ENCODE measurements at regions not wholly inside any gene's neighbourhood (a gene's known extent, or its start where the extent isn't known, plus 50 kb on each side); places are given as distances from the start of the nearest gene placed in this dataset.
"Not testable (repeated sequence)": the region's sequence is repeated elsewhere in the genome, so short reads cannot be mapped to it uniquely, and the experiment has no call there.

DNA sequence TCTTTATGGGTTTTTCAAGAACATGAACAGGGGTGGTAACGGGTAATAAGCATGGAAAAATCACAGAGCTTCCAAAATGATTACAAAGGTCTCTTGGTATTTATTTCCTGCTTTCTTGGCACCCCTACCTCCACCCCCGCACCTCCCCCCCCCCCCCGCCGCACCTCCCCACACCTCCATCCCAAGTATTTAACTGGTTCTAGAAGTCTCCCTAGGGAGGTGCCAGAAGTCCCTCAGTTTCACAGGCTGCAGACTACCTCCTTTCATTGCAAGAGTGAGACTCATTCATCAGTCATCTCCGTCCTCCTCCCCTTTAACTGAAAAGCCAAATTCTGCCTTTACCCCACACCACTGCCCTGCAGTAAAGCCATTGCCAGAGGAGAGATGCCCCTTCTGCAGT, 169.4 kb downstream of the ALDH1A2 start:
- Histone ChIP-seq H4K20me1 (ENCODE audit: insufficient read depth, low read length) (no peaks in the 10 kb centered on the region), H3F3A (ENCODE audit: insufficient read depth, low read length) (no peaks in the 10 kb centered on the region), H3K36me3 (replicated peaks; ENCODE audit: insufficient read depth, low read length) (no peaks in the 10 kb centered on the region), H3K4me1 (ENCODE audit: low read length) (no peaks in the 10 kb centered on the region), H3K79me2 (ENCODE audit: low read length) (no peaks in the 10 kb centered on the region), H3K9me3 (replicated peaks; ENCODE audit: insufficient read depth, low read length) (no peaks in the 10 kb centered on the region), H3K4me2 (ENCODE audit: low read depth, low read length) (no peak overlapping the region), H2AFZ (ENCODE audit: low read length) (no peak overlapping the region), H3K9me2 (replicated peaks; ENCODE audit: insufficient read depth, low read length) (no peaks in the 10 kb centered on the region), H3K27me3 (replicated peaks; ENCODE audit: insufficient read depth, low read length) (no peaks in the 10 kb centered on the region), H3K9ac (ENCODE audit: low read length) (no peak overlapping the region), H3K4me3 (ENCODE audit: low read length) (no peak overlapping the region), H3K27ac (ENCODE audit: low read length) (no peak overlapping the region)
- TF ChIP-seq EZH2phosphoT487 (IDR thresholded peaks at IDR 0.05; ENCODE audit: low read length) (no peak), EZH2 (optimal IDR thresholded peaks at IDR 0.05; ENCODE audit: low read depth, low read length) (no peak)
- TF ChIP-seq, protein P1, sequence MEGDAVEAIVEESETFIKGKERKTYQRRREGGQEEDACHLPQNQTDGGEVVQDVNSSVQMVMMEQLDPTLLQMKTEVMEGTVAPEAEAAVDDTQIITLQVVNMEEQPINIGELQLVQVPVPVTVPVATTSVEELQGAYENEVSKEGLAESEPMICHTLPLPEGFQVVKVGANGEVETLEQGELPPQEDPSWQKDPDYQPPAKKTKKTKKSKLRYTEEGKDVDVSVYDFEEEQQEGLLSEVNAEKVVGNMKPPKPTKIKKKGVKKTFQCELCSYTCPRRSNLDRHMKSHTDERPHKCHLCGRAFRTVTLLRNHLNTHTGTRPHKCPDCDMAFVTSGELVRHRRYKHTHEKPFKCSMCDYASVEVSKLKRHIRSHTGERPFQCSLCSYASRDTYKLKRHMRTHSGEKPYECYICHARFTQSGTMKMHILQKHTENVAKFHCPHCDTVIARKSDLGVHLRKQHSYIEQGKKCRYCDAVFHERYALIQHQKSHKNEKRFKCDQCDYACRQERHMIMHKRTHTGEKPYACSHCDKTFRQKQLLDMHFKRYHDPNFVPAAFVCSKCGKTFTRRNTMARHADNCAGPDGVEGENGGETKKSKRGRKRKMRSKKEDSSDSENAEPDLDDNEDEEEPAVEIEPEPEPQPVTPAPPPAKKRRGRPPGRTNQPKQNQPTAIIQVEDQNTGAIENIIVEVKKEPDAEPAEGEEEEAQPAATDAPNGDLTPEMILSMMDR (IDR thresholded peaks at IDR 0.05; ENCODE audit: low read length) = no peak
- no peak for DNase-seq

DNA sequence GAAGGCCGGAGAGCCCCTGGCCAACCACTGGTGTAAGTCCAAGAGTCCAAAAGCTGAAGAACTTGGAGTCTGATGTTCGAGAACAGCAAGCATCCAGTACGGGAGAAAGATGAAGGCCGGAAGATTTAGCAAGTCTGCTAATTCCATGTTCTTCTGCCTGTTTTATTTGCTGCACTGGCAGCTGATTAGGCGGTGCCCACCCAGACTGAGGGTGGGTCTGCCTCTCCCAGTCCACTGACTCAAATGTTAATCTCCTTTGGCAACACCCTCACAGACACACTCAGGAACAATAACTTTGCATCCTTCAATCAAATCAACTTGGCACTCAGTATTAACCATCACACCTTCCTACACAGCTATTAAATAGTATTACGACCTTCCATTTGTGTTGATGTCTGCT, 168.6 kb downstream of the ALDH1A2 start:
- H3K4me1 ChIP-seq (ENCODE audit: low read length) = not testable (repeated sequence)

DNA sequence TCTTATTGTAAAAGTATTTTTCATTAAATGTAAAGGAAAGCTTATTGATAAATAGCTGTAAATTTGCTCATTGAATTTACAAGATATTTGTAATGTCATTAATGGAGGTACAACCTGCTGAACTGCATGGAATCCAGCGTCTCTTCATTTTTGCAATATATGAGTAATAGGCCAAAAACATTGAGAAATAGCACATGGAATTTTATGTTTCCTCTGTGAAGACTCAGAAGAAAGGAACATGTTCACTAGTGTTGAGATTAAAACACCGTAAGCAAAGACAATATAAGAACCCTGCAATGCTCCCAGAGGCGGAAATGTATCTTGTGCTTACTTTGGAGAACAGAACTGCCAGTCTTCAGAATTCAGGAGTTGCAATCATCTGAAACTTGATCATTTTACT, 167.6 kb downstream of the ALDH1A2 start:
- no peak for TF ChIP-seq EZH2phosphoT487 (IDR thresholded peaks at IDR 0.05; ENCODE audit: low read length)
- no peak for TF ChIP-seq EZH2 (optimal IDR thresholded peaks at IDR 0.05; ENCODE audit: low read depth, low read length)
- TF ChIP-seq, protein P1 (IDR thresholded peaks at IDR 0.05; ENCODE audit: low read length) = no peak
- H3K4me1 ChIP-seq (ENCODE audit: low read length) = no peaks in the 10 kb centered on the region
- H3K9ac ChIP-seq (ENCODE audit: low read length) = no peak overlapping the region
- H3K79me2 ChIP-seq (ENCODE audit: low read length) = no peaks in the 10 kb centered on the region
- DNase-seq = no peak
- no peak overlapping the region for H3K4me3 ChIP-seq (ENCODE audit: low read length)
- H3K9me3 ChIP-seq (replicated peaks; ENCODE audit: insufficient read depth, low read length) = no peaks in the 10 kb centered on the region
- H3K27ac ChIP-seq (ENCODE audit: low read length) = no peak overlapping the region
- H3F3A ChIP-seq (ENCODE audit: insufficient read depth, low read length) = no peaks in the 10 kb centered on the region
- H3K4me2 ChIP-seq (ENCODE audit: low read depth, low read length) = no peak overlapping the region
- no peaks in the 10 kb centered on the region for H3K27me3 ChIP-seq (replicated peaks; ENCODE audit: insufficient read depth, low read length)
- no peaks in the 10 kb centered on the region for H3K36me3 ChIP-seq (replicated peaks; ENCODE audit: insufficient read depth, low read length)
- H3K9me2 ChIP-seq (replicated peaks; ENCODE audit: insufficient read depth, low read length) = no peaks in the 10 kb centered on the region
- no peak overlapping the region for H2AFZ ChIP-seq (ENCODE audit: low read length)
- H4K20me1 ChIP-seq (ENCODE audit: insufficient read depth, low read length) = no peaks in the 10 kb centered on the region

More for the DNA sequence above, 168.6 kb downstream of the ALDH1A2 start:
- H3K9me3 ChIP-seq (replicated peaks; ENCODE audit: insufficient read depth, low read length); H3K27me3 ChIP-seq (replicated peaks; ENCODE audit: insufficient read depth, low read length); H4K20me1 ChIP-seq (ENCODE audit: insufficient read depth, low read length); H3K27ac ChIP-seq (ENCODE audit: low read length); H2AFZ ChIP-seq (ENCODE audit: low read length); H3F3A ChIP-seq (ENCODE audit: insufficient read depth, low read length); H3K79me2 ChIP-seq (ENCODE audit: low read length); H3K9ac ChIP-seq (ENCODE audit: low read length); H3K4me3 ChIP-seq (ENCODE audit: low read length); H3K36me3 ChIP-seq (replicated peaks; ENCODE audit: insufficient read depth, low read length); H3K4me2 ChIP-seq (ENCODE audit: low read depth, low read length); DNase-seq; H3K9me2 ChIP-seq (replicated peaks; ENCODE audit: insufficient read depth, low read length): not testable (repeated sequence)

DNA sequence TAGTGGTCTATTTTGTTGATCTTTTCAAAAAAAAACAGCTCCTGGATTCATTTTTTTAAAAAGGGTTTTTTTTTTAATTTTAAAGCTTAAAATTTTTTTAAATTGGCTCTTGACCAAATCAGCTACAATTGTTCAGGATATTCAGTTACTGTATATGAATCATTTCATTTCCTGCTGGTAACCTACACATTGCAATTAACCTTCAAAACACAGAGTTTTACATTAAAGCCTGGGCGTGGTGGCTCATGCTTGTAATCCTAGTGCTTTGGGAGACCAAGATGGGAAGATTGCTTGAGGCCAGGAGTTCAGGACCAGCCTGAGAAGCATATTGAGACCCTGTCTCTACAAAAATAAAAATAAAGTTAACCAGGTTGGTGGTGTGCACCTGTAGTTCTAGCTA, 163.4 kb downstream of the ALDH1A2 start:
- Histone ChIP-seq H3K9me2 (replicated peaks; ENCODE audit: insufficient read depth, low read length) (no peaks in the 10 kb centered on the region), H2AFZ (ENCODE audit: low read length) (no peak overlapping the region), H3K36me3 (replicated peaks; ENCODE audit: insufficient read depth, low read length) (no peaks in the 10 kb centered on the region), H3F3A (ENCODE audit: insufficient read depth, low read length) (no peaks in the 10 kb centered on the region), H3K27ac (ENCODE audit: low read length) (no peak overlapping the region), H3K4me3 (ENCODE audit: low read length) (no peak overlapping the region), H3K9me3 (replicated peaks; ENCODE audit: insufficient read depth, low read length) (no peaks in the 10 kb centered on the region), H3K27me3 (replicated peaks; ENCODE audit: insufficient read depth, low read length) (no peaks in the 10 kb centered on the region), H3K4me1 (ENCODE audit: low read length) (no peaks in the 10 kb centered on the region), H4K20me1 (ENCODE audit: insufficient read depth, low read length) (no peaks in the 10 kb centered on the region), H3K9ac (ENCODE audit: low read length) (no peak overlapping the region), H3K4me2 (ENCODE audit: low read depth, low read length) (no peak overlapping the region), H3K79me2 (ENCODE audit: low read length) (no peaks in the 10 kb centered on the region)
- TF ChIP-seq, protein P1 (IDR thresholded peaks at IDR 0.05; ENCODE audit: low read length) = no peak
- no peak for DNase-seq
